SKM-1 (cell line): ENCODE measurements at regions not wholly inside any gene's neighbourhood (a gene's known extent, or its start where the extent isn't known, plus 50 kb on each side); places are given as distances from the start of the nearest gene placed in this dataset.
"Not testable (repeated sequence)": the region's sequence is repeated elsewhere in the genome, so short reads cannot be mapped to it uniquely, and the experiment has no call there.

Experiments used
- DNase-seq: peaks from one replicate; lab custom pipeline; 2025; ENCODE audit not compliant: unreplicated experiment; lab: John Stamatoyannopoulos, UW

GRCh38 chr20:22732751-22733150 lies 148.4 kb upstream of the FOXA2 start:
- no peak for DNase-seq

GRCh38 chr20:22734946-22735647 lies 150.7 kb upstream of the FOXA2 start:
- not testable (repeated sequence) for DNase-seq

- no peak for DNase-seq
These were observed 156.5 kb upstream of the FOXA2 start for GRCh38 chr20:22740829-22741228.

- no peak for DNase-seq
These were observed 160.2 kb upstream of the FOXA2 start for GRCh38 chr20:22744341-22745193.

- no peak for DNase-seq
These were observed 160.8 kb upstream of the FOXA2 start for GRCh38 chr20:22745194-22745500.

- DNase-seq = no peak
These were observed 162.6 kb upstream of the FOXA2 start for GRCh38 chr20:22746957-22747356.

GRCh38 chr20:22752324-22752723 lies 168.0 kb upstream of the FOXA2 start:
- no peak for DNase-seq

GRCh38 chr20:22757424-22758183 lies 173.2 kb upstream of the FOXA2 start:
- DNase-seq = no peak

- no peak for DNase-seq
These were observed 174.4 kb upstream of the FOXA2 start for GRCh38 chr20:22758815-22759214.

- DNase-seq = no peak
These were observed 178.3 kb upstream of the FOXA2 start for GRCh38 chr20:22762576-22763256.

GRCh38 chr20:22763257-22763906 lies 179.0 kb upstream of the FOXA2 start:
- DNase-seq = no peak

GRCh38 chr20:22768266-22769178 lies 184.2 kb upstream of the FOXA2 start:
- DNase-seq = no peak

GRCh38 chr20:22770241-22770800 lies 185.9 kb upstream of the FOXA2 start:
- no peak for DNase-seq

GRCh38 chr20:22771706-22772105 lies 187.3 kb upstream of the FOXA2 start:
- no peak for DNase-seq

- DNase-seq = no peak
These were observed 189.0 kb upstream of the FOXA2 start for GRCh38 chr20:22773344-22773743.

- no peak for DNase-seq
These were observed 190.9 kb upstream of the FOXA2 start for GRCh38 chr20:22775256-22775655.

GRCh38 chr20:22775671-22776139 lies 191.3 kb upstream of the FOXA2 start:
- DNase-seq = no peak

- no peak for DNase-seq
These were observed 192.0 kb upstream of the FOXA2 start for GRCh38 chr20:22776369-22776768.

GRCh38 chr20:22779878-22780277 lies 195.5 kb upstream of the FOXA2 start:
- DNase-seq = no peak
